ENCODE measurements at regions not wholly inside any gene's neighbourhood (a gene's known extent, or its start where the extent isn't known, plus 50 kb on each side); places are given as distances from the start of the nearest gene placed in this dataset.

- Histone ChIP-seq H3K4me3 (ENCODE audit: control insufficient read depth in 1 of 7, extremely low read depth in 1 of 7, insufficient read depth in 4 of 7, low read depth in 2 of 7, low read length in 6 of 7) (peak overlapping the region; percentile 46 to 79 (median 70)), H3K27me3 (replicated peaks in 2 of 5; ENCODE audit: control insufficient read depth in 4 of 5, insufficient read depth in 5 of 5, low read length in 4 of 5) (peaks cover 0 to 6% (median 0%) of the 10 kb centered on the region in 5 experiments), H3K36me3 (ENCODE audit: control insufficient read depth in 4 of 4, insufficient read depth in 4 of 4, low read length in 3 of 4) (peaks cover 0 to 2% (median 0%) of the 10 kb centered on the region in 4 experiments), H3K27ac (ENCODE audit: insufficient read depth in 1 of 2, low read depth in 1 of 2, low read length in 2 of 2, poor library complexity in 1 of 2, severe bottlenecking in 2 of 2) (peak overlapping the region; percentile 54 to 73), H3K9me3 (ENCODE audit: control extremely low read depth in 1 of 5, control insufficient read depth in 4 of 5, insufficient read depth in 2 of 5, low read depth in 1 of 5, low read length in 4 of 5) (no peaks in the 10 kb centered on the region), H3K4me1 (ENCODE audit: control extremely low read depth in 1 of 4, control insufficient read depth in 4 of 4, insufficient read depth in 4 of 4, low read length in 3 of 4) (peaks cover 0 to 82% (median 30%) of the 10 kb centered on the region in 4 experiments)
- peak; percentile 41 to 78 (median 69) for DNase-seq
- under 1% methylated on average over 35 of the region's 37 CpGs for WGBS (ENCODE audit: insufficient coverage)
- ChIA-PET CTCF (interaction anchor here (1.6 to 2.5 kb wide), 4 partner anchors 10 to 48 kb away, joined by 7 to 10 read pairs (median 8); no protein-coding TSS in a partner anchor), POLR2A (interaction anchor here (0.7 to 2.8 kb wide), 7 partner anchors 9 to 40 kb away, joined by 3 to 16 read pairs (median 5); no protein-coding TSS in a partner anchor)
These were observed 76.7 kb upstream of the WNT7B start for GRCh38 chr22:46053563-46054090.

- H3K9me3 ChIP-seq (ENCODE audit: control extremely low read depth in 1 of 5, control insufficient read depth in 4 of 5, insufficient read depth in 2 of 5, low read depth in 1 of 5, low read length in 4 of 5), result no peaks in the 10 kb centered on the region
- CTCF ChIA-PET, result interaction anchor here (1.7 to 2.5 kb wide), 4 partner anchors 9 to 48 kb away, joined by 5 to 10 read pairs (median 6); no protein-coding TSS in a partner anchor
- H3K27me3 ChIP-seq (replicated peaks in 2 of 5; ENCODE audit: control insufficient read depth in 4 of 5, insufficient read depth in 5 of 5, low read length in 4 of 5), result peaks cover 0 to 10% (median 0%) of the 10 kb centered on the region in 5 experiments
- peak overlapping the region; percentile 66 to 79 for H3K27ac ChIP-seq (ENCODE audit: insufficient read depth in 1 of 2, low read depth in 1 of 2, low read length in 2 of 2, poor library complexity in 1 of 2, severe bottlenecking in 2 of 2)
- 7% methylated on average over 19 of the region's 42 CpGs for WGBS (ENCODE audit: insufficient coverage)
- peak overlapping the region; percentile 46 to 79 (median 70) for H3K4me3 ChIP-seq (ENCODE audit: control insufficient read depth in 1 of 7, extremely low read depth in 1 of 7, insufficient read depth in 4 of 7, low read depth in 2 of 7, low read length in 6 of 7)
- POLR2A ChIA-PET, result interaction anchor here (0.6 to 2.8 kb wide), 7 partner anchors 10 to 40 kb away, joined by 3 to 16 read pairs (median 5); no protein-coding TSS in a partner anchor
- H3K36me3 ChIP-seq (ENCODE audit: control insufficient read depth in 4 of 4, insufficient read depth in 4 of 4, low read length in 3 of 4), result peaks cover 0 to 2% (median 0%) of the 10 kb centered on the region in 4 experiments
- H3K4me1 ChIP-seq (ENCODE audit: control extremely low read depth in 1 of 4, control insufficient read depth in 4 of 4, insufficient read depth in 4 of 4, low read length in 3 of 4), result peaks cover 0 to 84% (median 32%) of the 10 kb centered on the region in 4 experiments
- peak in 1 of 3 donors; percentile 63 for DNase-seq
These were observed 77.4 kb upstream of the WNT7B start for GRCh38 chr22:46054091-46055073.

GRCh38 chr22:46055181-46055875, 78.4 kb upstream of the WNT7B start:
- peaks cover 0 to 10% (median 0%) of the 10 kb centered on the region in 5 experiments for H3K27me3 ChIP-seq (replicated peaks in 2 of 5; ENCODE audit: control insufficient read depth in 4 of 5, insufficient read depth in 5 of 5, low read length in 4 of 5)
- peak overlapping the region in 3 of 7 experiments; percentile 75 to 79 (median 77) for H3K4me3 ChIP-seq (ENCODE audit: control insufficient read depth in 1 of 7, extremely low read depth in 1 of 7, insufficient read depth in 4 of 7, low read depth in 2 of 7, low read length in 6 of 7)
- H3K4me1 ChIP-seq (ENCODE audit: control extremely low read depth in 1 of 4, control insufficient read depth in 4 of 4, insufficient read depth in 4 of 4, low read length in 3 of 4), result peaks cover 0 to 77% (median 29%) of the 10 kb centered on the region in 4 experiments
- ChIA-PET CTCF (interaction anchor here (0.9 to 2.1 kb wide), 3 partner anchors 9 to 49 kb away, joined by 4 to 6 read pairs (median 5); no protein-coding TSS in a partner anchor), POLR2A (interaction anchor here (0.6 to 2.8 kb wide), 2 partner anchors 15 to 21 kb away, joined by 4 to 16 read pairs; no protein-coding TSS in a partner anchor)
- WGBS (ENCODE audit: insufficient coverage), result 84% methylated on average over 14 of the region's 17 CpGs
- peaks cover 0 to 2% (median 0%) of the 10 kb centered on the region in 4 experiments for H3K36me3 ChIP-seq (ENCODE audit: control insufficient read depth in 4 of 4, insufficient read depth in 4 of 4, low read length in 3 of 4)
- no peak for DNase-seq
- no peaks in the 10 kb centered on the region for H3K9me3 ChIP-seq (ENCODE audit: control extremely low read depth in 1 of 5, control insufficient read depth in 4 of 5, insufficient read depth in 2 of 5, low read depth in 1 of 5, low read length in 4 of 5)
- H3K27ac ChIP-seq (ENCODE audit: insufficient read depth in 1 of 2, low read depth in 1 of 2, low read length in 2 of 2, poor library complexity in 1 of 2, severe bottlenecking in 2 of 2), result peak overlapping the region; percentile 66 to 79

- ChIA-PET CTCF (interaction anchor here (0.9 to 2.1 kb wide), 4 partner anchors 9 to 50 kb away, joined by 3 to 6 read pairs (median 4); no protein-coding TSS in a partner anchor), POLR2A (no interaction called here)
- no peaks in the 10 kb centered on the region for H3K9me3 ChIP-seq (ENCODE audit: control extremely low read depth in 1 of 5, control insufficient read depth in 4 of 5, insufficient read depth in 2 of 5, low read depth in 1 of 5, low read length in 4 of 5)
- peak overlapping the region in 1 of 7 experiments; percentile 16 for H3K4me3 ChIP-seq (ENCODE audit: control insufficient read depth in 1 of 7, extremely low read depth in 1 of 7, insufficient read depth in 4 of 7, low read depth in 2 of 7, low read length in 6 of 7)
- H3K27me3 ChIP-seq (replicated peaks in 2 of 5; ENCODE audit: control insufficient read depth in 4 of 5, insufficient read depth in 5 of 5, low read length in 4 of 5), result peaks cover 0 to 15% (median 0%) of the 10 kb centered on the region in 5 experiments
- H3K4me1 ChIP-seq (ENCODE audit: control extremely low read depth in 1 of 4, control insufficient read depth in 4 of 4, insufficient read depth in 4 of 4, low read length in 3 of 4), result peaks cover 0 to 77% (median 26%) of the 10 kb centered on the region in 4 experiments
- peak overlapping the region; percentile 33 to 79 for H3K27ac ChIP-seq (ENCODE audit: insufficient read depth in 1 of 2, low read depth in 1 of 2, low read length in 2 of 2, poor library complexity in 1 of 2, severe bottlenecking in 2 of 2)
- WGBS (ENCODE audit: insufficient coverage), result 96% methylated on average over 14 of the region's 19 CpGs
- H3K36me3 ChIP-seq (ENCODE audit: control insufficient read depth in 4 of 4, insufficient read depth in 4 of 4, low read length in 3 of 4), result no peaks in the 10 kb centered on the region
- DNase-seq, result no peak
These were observed 79.1 kb upstream of the WNT7B start for GRCh38 chr22:46055911-46056545.

GRCh38 chr22:46056546-46057245, 79.7 kb upstream of the WNT7B start:
- no peak for DNase-seq
- Histone ChIP-seq H3K36me3 (ENCODE audit: control insufficient read depth in 4 of 4, insufficient read depth in 4 of 4, low read length in 3 of 4) (no peaks in the 10 kb centered on the region), H3K27me3 (replicated peaks in 2 of 5; ENCODE audit: control insufficient read depth in 4 of 5, insufficient read depth in 5 of 5, low read length in 4 of 5) (peaks cover 0 to 14% (median 0%) of the 10 kb centered on the region in 5 experiments), H3K27ac (ENCODE audit: insufficient read depth in 1 of 2, low read depth in 1 of 2, low read length in 2 of 2, poor library complexity in 1 of 2, severe bottlenecking in 2 of 2) (peak overlapping the region; percentile 33 to 79), H3K9me3 (ENCODE audit: control extremely low read depth in 1 of 5, control insufficient read depth in 4 of 5, insufficient read depth in 2 of 5, low read depth in 1 of 5, low read length in 4 of 5) (no peaks in the 10 kb centered on the region), H3K4me3 (ENCODE audit: control insufficient read depth in 1 of 7, extremely low read depth in 1 of 7, insufficient read depth in 4 of 7, low read depth in 2 of 7, low read length in 6 of 7) (no peak overlapping the region), H3K4me1 (ENCODE audit: control extremely low read depth in 1 of 4, control insufficient read depth in 4 of 4, insufficient read depth in 4 of 4, low read length in 3 of 4) (peaks cover 0 to 70% (median 25%) of the 10 kb centered on the region in 4 experiments)
- POLR2A ChIA-PET, result interaction anchor here (1.2 kb wide), 1 partner anchor 13 kb away, joined by 4 read pairs; no protein-coding TSS in a partner anchor
- 100% methylated on average over 2 of the region's 9 CpGs for WGBS (ENCODE audit: insufficient coverage)
- CTCF ChIA-PET, result interaction anchor here (0.9 to 1.7 kb wide), 2 partner anchors 9 to 13 kb away, joined by 3 to 5 read pairs; no protein-coding TSS in a partner anchor

Measured in common myeloid progenitor, CD34-positive (primary cell).